AG09319 (cell line): ENCODE measurements at regions not wholly inside any gene's neighbourhood (a gene's known extent, or its start where the extent isn't known, plus 50 kb on each side); places are given as distances from the start of the nearest gene placed in this dataset.

Experiments
- DNase-seq: peaks from one replicate; pipeline ENCODE4 v3.0.0-alpha.2; 2010; ENCODE audit warnings: low read depth; ENCODE audit errors: extremely low read depth
- TF ChIP-seq, protein P1 (sequence below): IDR thresholded peaks from 2 replicates; pipeline ENCODE4 v1.5.1; 2011; ENCODE audit warnings: low read depth, mild to moderate bottlenecking, inconsistent platforms, low read length, moderate library complexity

DNA sequence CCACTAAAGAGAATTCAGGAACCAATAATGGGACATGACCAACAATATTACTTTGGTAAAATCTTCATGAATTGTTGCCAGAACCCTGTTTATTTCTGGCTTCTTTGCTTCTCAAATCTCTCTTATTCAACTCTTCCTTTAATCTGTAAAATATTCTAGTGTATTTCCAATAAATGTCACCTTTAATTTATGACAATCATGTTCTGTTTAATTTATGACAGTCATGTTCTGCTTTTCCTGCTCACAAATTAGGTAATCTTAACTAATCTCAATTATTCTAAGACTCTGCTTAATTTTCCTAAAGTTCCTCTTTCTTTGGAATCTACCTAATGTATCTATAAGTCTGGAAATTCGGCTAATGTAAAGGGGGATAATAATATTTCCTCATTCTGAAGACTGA, 847.6 kb upstream of the KLHL1 start:
- TF ChIP-seq, protein P1, sequence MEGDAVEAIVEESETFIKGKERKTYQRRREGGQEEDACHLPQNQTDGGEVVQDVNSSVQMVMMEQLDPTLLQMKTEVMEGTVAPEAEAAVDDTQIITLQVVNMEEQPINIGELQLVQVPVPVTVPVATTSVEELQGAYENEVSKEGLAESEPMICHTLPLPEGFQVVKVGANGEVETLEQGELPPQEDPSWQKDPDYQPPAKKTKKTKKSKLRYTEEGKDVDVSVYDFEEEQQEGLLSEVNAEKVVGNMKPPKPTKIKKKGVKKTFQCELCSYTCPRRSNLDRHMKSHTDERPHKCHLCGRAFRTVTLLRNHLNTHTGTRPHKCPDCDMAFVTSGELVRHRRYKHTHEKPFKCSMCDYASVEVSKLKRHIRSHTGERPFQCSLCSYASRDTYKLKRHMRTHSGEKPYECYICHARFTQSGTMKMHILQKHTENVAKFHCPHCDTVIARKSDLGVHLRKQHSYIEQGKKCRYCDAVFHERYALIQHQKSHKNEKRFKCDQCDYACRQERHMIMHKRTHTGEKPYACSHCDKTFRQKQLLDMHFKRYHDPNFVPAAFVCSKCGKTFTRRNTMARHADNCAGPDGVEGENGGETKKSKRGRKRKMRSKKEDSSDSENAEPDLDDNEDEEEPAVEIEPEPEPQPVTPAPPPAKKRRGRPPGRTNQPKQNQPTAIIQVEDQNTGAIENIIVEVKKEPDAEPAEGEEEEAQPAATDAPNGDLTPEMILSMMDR, result no peak
- DNase-seq, result no peak

DNA sequence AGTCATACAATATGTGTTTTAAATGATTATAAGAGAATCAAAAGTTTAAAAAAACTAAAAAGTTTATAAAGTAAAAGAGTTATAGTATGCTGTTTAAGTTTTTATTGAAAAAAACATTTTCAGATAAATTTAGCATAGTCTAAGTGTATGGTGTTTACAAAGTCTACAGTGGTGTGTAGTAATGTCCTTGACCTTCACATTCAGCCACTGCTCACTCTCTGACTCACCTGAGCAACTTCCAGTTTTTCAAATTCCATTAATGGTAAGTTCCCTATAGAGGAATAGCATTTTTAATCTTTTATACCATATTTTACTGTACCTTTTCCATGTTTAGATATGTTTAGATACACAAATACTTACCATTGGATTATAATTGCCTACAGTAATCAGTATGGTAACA, 842.4 kb upstream of the KLHL1 start:
- TF ChIP-seq, protein P1, result no peak
- DNase-seq, result no peak

DNA sequence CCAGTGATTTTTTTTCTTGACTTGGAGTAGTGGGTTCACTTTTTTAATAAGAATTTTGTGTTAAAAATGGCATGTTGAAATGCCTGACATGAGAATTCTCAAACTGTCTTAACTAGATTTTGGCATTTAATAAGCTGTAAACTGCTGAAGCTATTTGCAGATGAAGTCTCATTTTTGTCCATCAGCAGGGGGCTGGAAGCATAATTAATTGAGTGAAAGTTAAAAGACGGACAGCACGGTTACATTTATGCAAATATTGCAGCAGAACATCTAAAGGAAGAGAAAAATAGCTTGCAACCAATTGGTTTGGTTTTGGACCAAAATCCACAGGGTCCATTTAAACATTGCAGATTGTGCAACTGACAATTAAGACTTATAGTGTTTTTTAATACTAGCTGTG, 837.3 kb upstream of the KLHL1 start:
- TF ChIP-seq, protein P1, result no peak
- no peak for DNase-seq

DNA sequence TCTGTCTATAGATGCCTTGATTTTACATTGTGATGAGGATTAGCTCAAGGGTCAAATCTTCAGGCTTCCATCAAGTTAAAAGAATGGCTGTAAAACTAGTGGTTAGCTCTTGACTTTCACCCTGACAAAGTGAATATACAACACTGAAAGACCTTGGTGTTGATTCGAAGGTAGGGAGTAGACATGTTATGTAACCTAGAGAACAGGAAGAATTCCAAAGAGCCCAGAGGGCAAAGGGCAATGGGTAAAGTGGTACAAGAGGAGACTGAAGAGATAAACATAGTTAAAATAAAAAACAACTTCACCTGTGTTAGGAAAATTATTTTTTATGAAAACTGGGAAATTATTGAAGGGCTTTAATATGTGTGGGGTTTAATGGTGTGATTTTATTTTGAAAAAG, 833.2 kb upstream of the KLHL1 start:
- TF ChIP-seq, protein P1, result no peak
- DNase-seq, result no peak

DNA sequence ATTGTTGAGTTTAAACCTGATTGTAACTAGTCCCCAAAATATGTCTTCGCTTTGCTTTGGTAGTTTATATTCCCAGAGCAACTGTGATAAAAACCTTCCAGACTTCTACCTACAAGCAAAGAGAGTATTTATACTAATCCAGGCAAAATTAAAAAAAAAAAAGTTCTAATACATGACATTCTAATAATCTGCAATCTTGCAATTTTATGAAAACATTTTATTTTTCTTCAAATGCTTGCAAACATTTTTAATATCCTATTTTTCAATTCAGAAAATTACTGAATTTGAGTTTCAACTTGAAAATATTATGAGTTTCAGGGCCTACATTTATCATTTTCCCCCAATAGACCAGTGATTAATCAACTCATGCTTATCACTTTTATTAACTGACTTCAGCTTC, 830.2 kb upstream of the KLHL1 start:
- TF ChIP-seq, protein P1, result no peak
- DNase-seq, result no peak

DNA sequence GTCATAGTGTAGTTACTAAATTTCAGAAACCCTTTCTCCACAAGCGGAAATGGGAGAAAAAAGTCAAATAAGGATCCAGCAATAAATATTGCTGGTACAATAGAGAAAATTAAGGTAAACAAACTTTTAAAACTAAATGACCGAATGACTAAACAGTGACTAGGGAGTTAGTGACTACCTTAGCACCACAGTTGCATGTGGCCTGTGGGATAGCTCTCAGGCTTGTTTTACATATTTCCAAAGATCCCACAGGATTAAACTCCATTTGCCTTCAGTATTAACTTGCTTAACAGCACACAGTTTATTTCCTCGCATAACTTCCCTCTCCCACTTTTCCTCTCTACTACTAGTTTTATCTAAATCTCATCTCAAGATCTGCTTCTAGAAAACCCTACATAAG, 824.3 kb upstream of the KLHL1 start:
- no peak for DNase-seq
- TF ChIP-seq, protein P1, result no peak

DNA sequence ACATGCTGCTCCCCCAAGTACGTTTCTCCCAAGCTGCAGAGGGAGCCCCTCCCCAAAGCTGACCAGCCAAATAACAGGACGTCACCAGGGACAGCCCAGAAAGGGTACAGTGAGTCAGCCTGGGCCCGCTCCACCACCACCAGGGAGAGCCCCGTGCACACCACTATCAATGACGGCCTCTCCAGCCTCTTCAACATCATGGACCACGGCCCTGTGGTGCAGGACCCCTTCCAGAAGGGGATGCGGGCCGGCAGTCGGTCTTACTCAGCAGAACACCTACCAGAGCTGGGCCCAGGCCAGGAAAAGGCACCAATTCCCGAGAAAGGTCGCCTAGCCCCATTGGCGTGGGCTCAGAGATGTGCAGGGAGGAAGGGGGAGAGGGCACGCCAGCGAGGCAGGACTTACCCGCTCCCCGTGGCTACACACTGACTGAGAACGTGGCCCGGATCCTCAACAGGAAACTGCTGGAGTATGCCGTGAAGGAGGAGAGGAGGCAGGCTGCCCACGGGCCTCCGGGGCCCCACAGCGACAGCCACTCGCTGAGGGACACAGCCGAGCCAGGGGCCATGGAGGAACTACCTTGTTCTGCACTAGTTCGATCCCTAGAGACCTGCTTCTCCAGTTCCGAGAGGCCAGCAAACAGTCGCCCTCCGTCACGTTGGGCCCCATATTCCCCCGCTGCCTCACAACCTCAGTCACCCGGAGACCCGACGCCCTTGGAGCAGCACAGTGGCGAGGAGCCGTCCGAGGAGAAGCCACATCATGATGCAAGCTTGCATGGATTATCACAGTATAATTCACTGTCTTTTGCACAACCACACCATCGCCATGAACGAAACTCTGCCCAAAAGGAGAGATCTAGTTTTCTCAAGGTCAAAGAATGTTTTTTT, 815.9 kb upstream of the KLHL1 start:
- TF ChIP-seq, protein P1, result no peak
- no peak for DNase-seq
